T-helper 2 cell (primary cell): ENCODE measurements at regions not wholly inside any gene's neighbourhood (a gene's known extent, or its start where the extent isn't known, plus 50 kb on each side); places are given as distances from the start of the nearest gene placed in this dataset.

Experiments
- DNase-seq, 5 experiments: peaks; one replicate each; pipeline versions ENCODE4 v3.0.0 to v3.0.0-alpha.2; 2012 to 2022

- no peak for DNase-seq
Observed at GRCh38 chr13:67763984-67764383, 533.8 kb upstream of the PCDH9 start.

GRCh38 chr13:67763384-67763783, 533.2 kb upstream of the PCDH9 start:
- no peak for DNase-seq

GRCh38 chr13:67758975-67759374, 528.8 kb upstream of the PCDH9 start:
- DNase-seq, result no peak

- no peak for DNase-seq
Observed at GRCh38 chr13:67754012-67754411, 523.9 kb upstream of the PCDH9 start.

- no peak for DNase-seq
Observed at GRCh38 chr13:67752759-67753158, 522.6 kb upstream of the PCDH9 start.

GRCh38 chr13:67742478-67742877, 512.3 kb upstream of the PCDH9 start:
- no peak for DNase-seq

GRCh38 chr13:67740871-67741535, 510.9 kb upstream of the PCDH9 start:
- no peak for DNase-seq

- no peak for DNase-seq
Observed at GRCh38 chr13:67736646-67737420, 506.7 kb upstream of the PCDH9 start.

- no peak for DNase-seq
Observed at GRCh38 chr13:67735651-67736050, 505.5 kb upstream of the PCDH9 start.

GRCh38 chr13:67726979-67727378, 496.8 kb upstream of the PCDH9 start:
- DNase-seq, result no peak

- DNase-seq, result no peak
Observed at GRCh38 chr13:67725999-67726398, 495.9 kb upstream of the PCDH9 start.

- no peak for DNase-seq
Observed at GRCh38 chr13:67713571-67713970, 483.4 kb upstream of the PCDH9 start.

- DNase-seq, result no peak
Observed at GRCh38 chr13:67696775-67697174, 466.6 kb upstream of the PCDH9 start.

GRCh38 chr13:67664502-67664901, 434.4 kb upstream of the PCDH9 start:
- no peak for DNase-seq

GRCh38 chr13:67662997-67663396, 432.9 kb upstream of the PCDH9 start:
- DNase-seq, result no peak

GRCh38 chr13:67652887-67653286, 422.8 kb upstream of the PCDH9 start:
- no peak for DNase-seq

- no peak for DNase-seq
Observed at GRCh38 chr13:67651908-67652465, 421.9 kb upstream of the PCDH9 start.

- DNase-seq, result no peak
Observed at GRCh38 chr13:67650471-67650870, 420.3 kb upstream of the PCDH9 start.

- no peak for DNase-seq
Observed at GRCh38 chr13:67645874-67646467, 415.8 kb upstream of the PCDH9 start.

GRCh38 chr13:67643516-67644055, 413.4 kb upstream of the PCDH9 start:
- no peak for DNase-seq

- no peak for DNase-seq
Observed at GRCh38 chr13:67642657-67643056, 412.5 kb upstream of the PCDH9 start.

- no peak for DNase-seq
Observed at GRCh38 chr13:67635754-67636153, 405.6 kb upstream of the PCDH9 start.

GRCh38 chr13:67632590-67632989, 402.5 kb upstream of the PCDH9 start:
- no peak for DNase-seq
